Urinary bladder (tissue), 3 donors: ENCODE measurements at regions not wholly inside any gene's neighbourhood (a gene's known extent, or its start where the extent isn't known, plus 50 kb on each side); places are given as distances from the start of the nearest gene placed in this dataset.
A peak's percentile ranks its signal among the peaks of the same experiment; 100 is the strongest.

ENCODE experiments used
- DNase-seq: peaks from one replicate; pipeline ENCODE4 v3.0.0-alpha.2; 2015; ENCODE audit errors: extremely low spot score
- H3K27ac ChIP-seq: one replicate; pipeline ENCODE4 v1.5.1; 2013; ENCODE audit warnings: low read depth, mild to moderate bottlenecking, moderate library complexity
- H3K36me3 ChIP-seq: one replicate; pipeline ENCODE4 v1.6.1; 2013; ENCODE audit warnings: mild to moderate bottlenecking, moderate library complexity; ENCODE audit not compliant: insufficient read depth
- H3K4me1 ChIP-seq: one replicate; pipeline ENCODE4 v1.6.1; 2013; ENCODE audit warnings: mild to moderate bottlenecking, moderate library complexity; ENCODE audit not compliant: insufficient read depth
- H3K4me3 ChIP-seq: one replicate; pipeline ENCODE4 v1.5.1; 2013; ENCODE audit warnings: low read depth, low read length
- WGBS: extraction: QIAGEN DNeasy Blood & Tissue Kit; methylation state at CpG from one replicate; pipeline ENCODE4 v1.1.7; 2013; 5-methylcytosine and 5-hydroxymethylcytosine counted together
- donor health status: healthy with polysubstance abuse.
- donor health status: healthy.

DNA sequence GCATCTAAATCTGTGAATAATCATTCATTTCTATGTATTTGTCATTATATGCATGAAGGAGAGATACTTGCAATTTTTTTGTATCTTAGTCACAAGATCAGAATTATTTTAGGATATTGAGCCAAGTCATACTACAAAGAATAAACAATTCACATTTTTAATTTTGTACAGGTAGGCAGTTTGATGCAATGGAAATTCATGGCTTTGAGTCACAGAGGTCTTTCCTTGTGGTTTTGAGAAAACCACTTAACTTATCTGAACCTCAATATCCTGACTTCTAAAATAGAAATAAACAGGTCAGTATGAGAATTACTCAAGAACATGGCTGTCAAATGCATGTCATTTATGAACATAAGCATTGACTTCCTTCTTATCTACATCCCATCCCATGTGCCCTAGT, 221.4 kb upstream of the SLC10A2 start:
- DNase-seq = no peak
- Histone ChIP-seq H3K4me3 (no peak overlapping the region), H3K27ac (no peak overlapping the region), H3K4me1 (no peaks in the 10 kb centered on the region), H3K36me3 (no peaks in the 10 kb centered on the region)

DNA sequence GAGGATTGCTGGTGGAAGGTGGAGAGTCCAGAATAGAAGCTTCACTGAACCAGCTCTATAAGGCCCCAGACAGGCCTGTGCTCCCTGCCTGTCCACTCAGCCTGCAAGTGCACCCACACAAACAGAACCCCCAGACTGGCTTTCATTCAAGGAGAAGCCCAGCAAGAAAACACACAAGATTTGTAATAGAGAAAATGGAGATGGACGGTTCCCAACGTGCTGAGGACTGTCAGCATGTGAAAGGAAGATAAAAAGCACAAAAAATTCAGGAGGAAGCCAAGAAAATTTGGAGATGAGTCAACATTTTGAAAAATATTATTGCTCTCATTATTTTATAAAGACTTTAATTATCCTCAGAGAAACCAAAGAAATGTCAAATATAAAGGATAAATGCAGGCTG, 218.2 kb upstream of the SLC10A2 start:
- no peak overlapping the region for H3K27ac ChIP-seq
- WGBS = 49% methylated on average over 2 of the region's 2 CpGs
- no peaks in the 10 kb centered on the region for H3K4me1 ChIP-seq
- H3K4me3 ChIP-seq = no peak overlapping the region
- peak; percentile 49 for DNase-seq
- no peaks in the 10 kb centered on the region for H3K36me3 ChIP-seq

DNA sequence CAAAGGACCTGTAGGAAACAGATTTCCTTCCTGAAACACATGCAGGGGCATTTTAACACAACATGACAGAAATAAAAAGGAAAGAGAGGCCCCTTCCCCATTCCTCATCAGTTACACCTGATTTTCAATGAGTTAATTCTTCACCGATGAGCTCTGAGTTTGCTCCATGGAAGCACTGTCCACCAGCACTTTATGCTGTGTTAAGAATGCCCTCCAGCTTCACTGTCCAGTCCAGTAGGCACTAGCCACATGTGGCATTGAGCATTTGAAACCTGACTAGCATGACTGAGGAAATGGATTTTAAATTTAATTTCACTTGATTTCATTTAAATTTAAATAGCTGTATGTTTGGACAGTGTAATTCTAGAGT, 217.2 kb upstream of the SLC10A2 start:
- 65% methylated on average over 1 of the region's 1 CpG for WGBS

DNA sequence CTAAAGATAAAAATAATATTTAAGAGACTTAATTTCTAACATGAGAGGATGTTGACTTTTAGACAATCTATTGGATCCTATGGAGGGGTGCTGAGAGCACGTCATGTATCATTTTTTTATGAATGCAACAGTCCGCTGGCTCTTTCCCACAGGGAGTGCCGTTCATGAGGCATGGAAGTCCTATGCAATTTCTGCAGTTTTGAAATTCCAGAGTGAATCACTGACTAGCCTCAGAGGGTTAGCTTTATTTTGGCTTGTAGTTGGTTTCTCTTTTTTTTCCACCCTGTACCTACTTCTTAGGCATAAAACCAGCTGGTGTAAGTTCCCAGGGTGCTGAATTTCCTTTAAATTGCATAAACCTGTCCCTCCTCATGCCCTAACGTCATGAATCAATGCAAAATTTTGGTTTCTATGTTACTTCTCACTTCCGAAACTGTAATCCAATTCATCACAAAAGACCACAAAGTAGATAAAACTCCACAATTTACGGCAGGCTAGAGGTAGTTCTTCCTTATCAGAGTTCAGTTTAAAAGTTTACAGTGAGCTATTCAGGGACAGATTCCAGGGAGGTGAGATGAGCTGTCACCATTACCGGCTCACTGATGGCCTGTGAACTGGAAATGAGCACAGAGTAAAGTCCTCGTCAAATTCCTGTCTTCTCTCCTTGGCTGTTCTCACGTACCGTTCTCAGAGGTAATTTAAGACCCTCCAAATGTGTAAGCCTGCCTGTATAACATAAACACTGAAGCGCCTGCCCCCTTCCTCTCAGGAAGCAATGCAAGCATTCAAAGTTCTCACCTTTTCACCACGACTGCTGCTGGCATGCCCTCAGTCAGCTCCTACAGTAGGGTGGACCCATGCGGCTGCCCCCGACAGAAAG, 216.6 kb upstream of the SLC10A2 start:
- Histone ChIP-seq H3K27ac (no peak overlapping the region), H3K36me3 (no peaks in the 10 kb centered on the region), H3K4me3 (no peak overlapping the region), H3K4me1 (no peaks in the 10 kb centered on the region)
- 32% methylated on average over 14 of the region's 14 CpGs for WGBS
- DNase-seq = no peak

More for the DNA sequence above, 217.2 kb upstream of the SLC10A2 start:
- Histone ChIP-seq H3K4me3 (no peak overlapping the region), H3K4me1 (no peaks in the 10 kb centered on the region), H3K27ac (no peak overlapping the region), H3K36me3 (no peaks in the 10 kb centered on the region)
- DNase-seq = no peak

DNA sequence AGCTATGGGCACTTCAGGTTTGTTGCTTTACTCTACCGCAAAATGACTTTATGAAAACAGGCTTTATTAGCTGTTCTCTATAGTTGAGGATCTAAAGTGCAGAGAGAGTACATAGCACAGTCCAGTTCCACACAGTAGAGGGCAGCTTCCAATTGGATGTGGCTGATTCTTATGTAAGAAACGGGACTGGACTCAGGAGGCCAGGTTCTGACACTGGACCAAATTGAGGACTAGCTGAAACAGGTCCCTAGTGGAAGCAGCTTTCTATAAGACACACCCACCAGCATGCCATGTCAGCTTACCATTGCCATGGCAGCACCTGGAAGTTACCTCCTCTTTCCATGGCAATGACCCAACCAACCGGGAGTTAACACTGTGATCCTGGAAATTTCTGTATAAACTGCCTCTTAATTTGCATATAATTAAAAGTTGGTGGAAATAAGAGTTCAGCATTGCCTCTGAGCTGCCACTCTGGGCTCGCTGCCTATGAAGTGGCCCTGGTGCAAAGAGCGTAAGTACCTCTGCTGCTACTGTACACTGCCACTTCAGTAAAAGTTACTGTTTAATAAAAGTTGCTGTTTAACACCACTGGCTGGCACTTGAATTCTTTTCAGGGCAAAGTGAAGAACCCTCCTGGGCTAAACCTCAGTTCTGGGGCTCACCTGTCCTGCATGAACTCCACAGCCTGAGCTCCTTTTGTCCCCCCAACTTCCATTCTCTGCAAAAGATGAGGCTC, 211.9 kb upstream of the SLC10A2 start:
- Histone ChIP-seq H3K27ac (no peak overlapping the region), H3K4me3 (no peak overlapping the region), H3K4me1 (no peaks in the 10 kb centered on the region), H3K36me3 (no peaks in the 10 kb centered on the region)
- DNase-seq = no peak
- 65% methylated on average over 5 of the region's 5 CpGs for WGBS

DNA sequence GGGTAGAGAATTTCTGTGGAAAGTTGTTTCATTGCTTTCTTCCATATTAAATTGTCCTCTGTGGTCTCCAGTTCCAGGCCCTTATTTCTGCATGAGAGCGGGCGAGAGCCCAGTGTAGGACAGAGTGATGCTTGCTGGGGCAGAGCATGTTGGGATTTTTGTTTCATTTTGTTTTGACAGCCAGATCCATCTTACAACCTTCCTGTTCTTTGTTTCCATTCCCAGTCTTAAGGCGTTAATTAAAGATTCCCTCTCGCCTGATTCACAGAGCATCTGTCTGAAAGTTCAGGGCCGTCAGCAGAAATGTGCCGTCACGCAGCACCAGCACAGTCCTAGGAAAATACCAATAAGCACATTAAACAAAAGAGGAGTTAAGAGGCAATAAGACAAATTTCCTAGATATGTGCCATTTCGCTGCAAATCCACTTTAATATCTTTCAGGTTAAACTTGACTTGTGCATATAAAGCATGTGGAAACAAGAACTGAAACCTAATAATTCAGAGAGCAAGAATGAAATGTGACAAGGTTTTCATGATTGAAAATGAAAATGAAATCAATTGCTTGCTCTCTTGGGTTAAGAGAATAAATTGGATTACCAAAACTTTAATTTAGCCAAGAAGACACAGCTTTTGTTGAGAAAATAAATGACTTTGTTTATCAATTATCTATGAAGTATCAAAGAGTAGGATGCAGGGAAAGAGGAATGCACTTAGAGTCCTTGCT, 210.7 kb upstream of the SLC10A2 start:
- no peak for DNase-seq
- H3K4me3 ChIP-seq = no peak overlapping the region
- no peak overlapping the region for H3K27ac ChIP-seq
- no peaks in the 10 kb centered on the region for H3K36me3 ChIP-seq
- H3K4me1 ChIP-seq = no peaks in the 10 kb centered on the region
- 81% methylated on average over 8 of the region's 8 CpGs for WGBS

GRCh38 chr13:103275722-103276121, 209.5 kb upstream of the SLC10A2 start:
- H3K36me3 ChIP-seq = no peaks in the 10 kb centered on the region
- no peak overlapping the region for H3K4me3 ChIP-seq
- 45% methylated on average over 4 of the region's 4 CpGs for WGBS
- H3K27ac ChIP-seq = no peak overlapping the region
- H3K4me1 ChIP-seq = no peaks in the 10 kb centered on the region
- no peak for DNase-seq

DNA sequence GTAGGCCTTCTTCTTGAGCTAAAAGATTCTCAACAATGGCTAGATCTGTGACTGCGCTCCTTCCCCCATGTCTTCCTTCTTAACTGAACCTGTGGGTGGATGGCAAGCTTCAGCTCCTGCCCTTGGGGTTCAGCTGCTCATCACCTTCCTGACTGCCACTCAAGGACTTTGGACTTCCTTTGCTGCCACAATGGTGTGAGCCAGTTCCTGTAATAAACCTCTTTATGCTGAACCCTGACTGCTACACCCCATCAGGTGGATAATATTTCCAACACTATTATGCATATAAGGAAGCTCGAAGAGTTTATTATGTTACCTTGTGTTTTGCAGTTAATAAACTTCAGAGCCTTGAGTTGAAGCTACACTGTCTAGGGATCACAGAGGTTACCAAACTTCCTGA, 208.9 kb upstream of the SLC10A2 start:
- Histone ChIP-seq H3K27ac (no peak overlapping the region), H3K36me3 (no peaks in the 10 kb centered on the region), H3K4me1 (no peaks in the 10 kb centered on the region), H3K4me3 (no peak overlapping the region)
- DNase-seq = no peak
- WGBS = 80% methylated on average over 2 of the region's 2 CpGs

DNA sequence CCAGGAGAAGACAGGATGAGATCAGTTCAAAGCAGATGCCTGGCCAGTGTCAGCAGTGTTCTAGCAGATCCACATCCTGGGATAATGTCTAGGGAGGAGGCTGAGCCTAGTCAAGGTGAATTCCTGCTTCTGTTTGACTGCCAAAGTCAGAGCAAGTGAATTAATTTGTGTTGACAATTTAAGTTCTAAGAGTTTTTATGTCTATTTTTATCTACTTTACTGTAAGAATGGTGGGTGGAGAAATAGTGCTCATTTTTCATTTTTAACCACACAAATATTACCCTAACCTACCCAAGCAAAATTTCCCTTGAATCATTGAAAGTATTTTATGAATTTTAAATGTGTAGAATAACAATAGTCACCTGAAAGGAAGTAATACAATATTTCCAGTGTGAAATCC, 207.6 kb upstream of the SLC10A2 start:
- no peak overlapping the region for H3K27ac ChIP-seq
- no peak overlapping the region for H3K4me3 ChIP-seq
- H3K4me1 ChIP-seq = no peaks in the 10 kb centered on the region
- DNase-seq = no peak
- no peaks in the 10 kb centered on the region for H3K36me3 ChIP-seq

DNA sequence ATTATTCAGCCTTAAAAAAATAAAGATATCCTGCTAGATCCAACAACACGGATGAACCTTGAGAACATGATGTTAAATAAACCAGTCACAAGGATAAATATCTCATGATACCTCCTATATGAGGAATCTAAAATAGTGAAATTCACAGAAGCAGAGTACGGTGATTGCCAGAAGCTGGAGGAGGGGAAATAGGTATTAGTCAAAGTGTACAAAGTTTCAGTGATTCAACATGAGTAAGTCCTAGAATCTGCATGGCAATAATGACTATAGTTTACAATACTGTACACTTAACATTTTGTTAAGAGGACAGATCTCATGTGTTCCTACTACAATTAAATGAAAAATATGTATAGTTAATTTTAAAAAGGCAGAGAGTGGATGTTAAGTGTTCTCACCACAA, 206.6 kb upstream of the SLC10A2 start:
- Histone ChIP-seq H3K4me1 (no peaks in the 10 kb centered on the region), H3K36me3 (no peaks in the 10 kb centered on the region), H3K27ac (no peak overlapping the region), H3K4me3 (no peak overlapping the region)
- DNase-seq = no peak
- WGBS = 81% methylated on average over 2 of the region's 2 CpGs

DNA sequence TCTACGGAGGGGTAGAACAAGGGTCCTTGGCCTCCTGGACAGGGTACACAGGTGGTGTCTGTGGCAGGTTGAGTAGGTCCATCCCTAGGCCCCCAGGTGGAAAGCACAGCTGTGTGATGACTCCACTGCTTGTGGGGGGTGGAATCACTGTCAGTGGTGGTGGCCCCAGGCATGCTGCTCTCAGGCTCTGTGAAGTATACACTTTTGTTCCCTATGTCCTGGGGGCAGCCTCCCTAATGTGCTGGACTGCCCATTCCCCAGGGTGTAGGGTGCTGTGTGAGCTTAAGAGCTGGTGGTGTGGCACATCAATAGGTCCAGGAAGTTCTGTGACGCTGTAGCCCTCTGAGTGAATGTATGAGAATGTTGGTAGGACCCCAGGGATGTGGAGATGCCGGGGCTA, 197.2 kb upstream of the SLC10A2 start:
- Histone ChIP-seq H3K27ac (no peak overlapping the region), H3K4me1 (no peaks in the 10 kb centered on the region), H3K4me3 (no peak overlapping the region), H3K36me3 (no peaks in the 10 kb centered on the region)
- DNase-seq = no peak
- WGBS = 69% methylated on average over 3 of the region's 3 CpGs

DNA sequence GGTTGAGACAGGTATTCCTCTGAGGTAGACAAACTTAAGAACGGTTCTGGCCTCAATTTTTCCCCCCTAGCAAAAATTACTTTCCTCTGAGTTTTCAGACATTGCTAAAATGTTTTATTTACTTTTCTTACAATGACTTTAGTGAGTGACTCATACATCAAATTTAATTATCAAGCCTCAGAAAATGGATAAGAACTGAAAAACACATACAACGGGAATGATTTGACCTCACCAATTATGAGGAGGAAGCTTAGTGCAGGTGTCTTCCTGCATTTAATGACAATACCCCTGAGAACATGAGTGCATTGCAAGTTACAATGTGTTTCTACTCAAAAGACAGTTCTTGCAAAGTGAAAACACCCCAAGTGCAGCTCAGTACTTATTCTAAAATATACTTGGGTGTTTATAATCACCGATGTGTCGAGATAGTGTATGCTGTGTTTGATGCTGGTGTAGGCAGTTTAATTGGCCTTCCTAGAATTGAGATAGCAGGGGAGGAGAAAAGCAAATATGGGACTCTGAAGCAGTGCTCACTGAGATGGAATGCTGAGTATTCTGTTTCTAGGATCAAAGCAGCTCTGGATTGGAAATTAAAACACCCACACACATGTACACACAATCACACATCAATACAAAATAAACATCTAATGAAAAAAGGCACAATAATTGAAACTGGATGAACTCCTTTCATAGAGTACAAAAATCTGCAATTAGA, 189.5 kb upstream of the SLC10A2 start:
- Histone ChIP-seq H3K4me3 (no peak overlapping the region), H3K27ac (no peak overlapping the region), H3K36me3 (no peaks in the 10 kb centered on the region), H3K4me1 (no peaks in the 10 kb centered on the region)
- 37% methylated on average over 4 of the region's 4 CpGs for WGBS
- DNase-seq = no peak

DNA sequence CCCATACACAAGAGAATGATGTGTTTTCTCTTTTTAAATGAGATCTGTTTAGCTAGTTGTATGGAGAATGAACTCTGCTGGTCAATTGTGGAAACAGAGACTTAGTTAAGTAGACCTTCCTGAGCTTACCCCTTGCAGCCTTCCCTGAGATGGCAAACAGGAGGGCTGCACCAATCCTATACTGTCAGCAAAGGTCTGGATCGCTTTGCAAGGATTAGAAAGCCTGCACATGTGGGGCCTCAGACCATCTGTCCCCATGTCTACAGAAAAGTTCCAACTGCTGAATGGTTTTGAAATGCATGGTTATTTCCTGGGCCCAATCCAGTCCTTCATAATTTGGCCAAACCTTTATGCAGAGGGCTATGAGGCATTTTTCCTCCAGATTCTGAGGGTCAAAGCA, 183.9 kb upstream of the SLC10A2 start:
- Histone ChIP-seq H3K4me1 (no peaks in the 10 kb centered on the region), H3K4me3 (no peak overlapping the region), H3K27ac (no peak overlapping the region), H3K36me3 (no peaks in the 10 kb centered on the region)
- 84% methylated on average over 1 of the region's 1 CpG for WGBS
- DNase-seq = no peak
